ENCODE measurements at regions not wholly inside any gene's neighbourhood (a gene's known extent, or its start where the extent isn't known, plus 50 kb on each side); places are given as distances from the start of the nearest gene placed in this dataset.

- intact Hi-C loops (cut with DNase I): no loop called here
- DNase-seq (ENCODE audit: low spot score): no peak
These were observed 82.4 kb upstream of the STARD13 start for GRCh38 chr13:33367926-33368325.

- intact Hi-C loops (cut with DNase I): no loop called here
- no peak for DNase-seq (ENCODE audit: low spot score)
These were observed 83.5 kb upstream of the STARD13 start for GRCh38 chr13:33369073-33369472.

- intact Hi-C loops (cut with DNase I): no loop called here
- no peak for DNase-seq (ENCODE audit: low spot score)
These were observed 86.8 kb upstream of the STARD13 start for GRCh38 chr13:33372251-33372919.

- no peak for DNase-seq (ENCODE audit: low spot score)
- intact Hi-C loops (cut with DNase I): no loop called here
These were observed 88.1 kb upstream of the STARD13 start for GRCh38 chr13:33373624-33374023.

GRCh38 chr13:33375421-33375820 is 89.9 kb upstream of the STARD13 start:
- intact Hi-C loops (cut with DNase I): no loop called here
- no peak for DNase-seq (ENCODE audit: low spot score)

GRCh38 chr13:33376212-33376611 is 90.7 kb upstream of the STARD13 start:
- intact Hi-C loops (cut with DNase I): no loop called here
- no peak for DNase-seq (ENCODE audit: low spot score)

GRCh38 chr13:33377411-33377810 is 91.9 kb upstream of the STARD13 start:
- DNase-seq (ENCODE audit: low spot score): no peak
- intact Hi-C loops (cut with DNase I): no loop called here

- intact Hi-C loops (cut with DNase I): no loop called here
- DNase-seq (ENCODE audit: low spot score): no peak
These were observed 92.3 kb upstream of the STARD13 start for GRCh38 chr13:33377825-33378224.

GRCh38 chr13:33379608-33380007 is 94.1 kb upstream of the STARD13 start:
- no peak for DNase-seq (ENCODE audit: low spot score)
- intact Hi-C loops (cut with DNase I): no loop called here

GRCh38 chr13:33380487-33381079 is 95.0 kb upstream of the STARD13 start:
- intact Hi-C loops (cut with DNase I): no loop called here
- DNase-seq (ENCODE audit: low spot score): no peak

- no peak for DNase-seq (ENCODE audit: low spot score)
- intact Hi-C loops (cut with DNase I): no loop called here
These were observed 95.6 kb upstream of the STARD13 start for GRCh38 chr13:33381180-33381579.

- intact Hi-C loops (cut with DNase I): no loop called here
These were observed 96.4 kb upstream of the STARD13 start for GRCh38 chr13:33381906-33382305.

GRCh38 chr13:33383724-33384577 is 98.4 kb upstream of the STARD13 start:
- DNase-seq (ENCODE audit: low spot score): no peak
- intact Hi-C loops (cut with DNase I): no loop called here

More at GRCh38 chr13:33381906-33382305, 96.4 kb upstream of the STARD13 start:
- DNase-seq (ENCODE audit: low spot score): no peak

GRCh38 chr13:33388286-33388998 is 102.9 kb upstream of the STARD13 start:
- no peak for DNase-seq (ENCODE audit: low spot score)
- intact Hi-C loops (cut with DNase I): no loop called here

GRCh38 chr13:33392794-33393405 is 107.3 kb upstream of the STARD13 start:
- intact Hi-C loops (cut with DNase I): no loop called here
- DNase-seq (ENCODE audit: low spot score): no peak

GRCh38 chr13:33394294-33394932 is 108.9 kb upstream of the STARD13 start:
- DNase-seq (ENCODE audit: low spot score): no peak

GRCh38 chr13:33401238-33401637 is 115.7 kb upstream of the STARD13 start:
- intact Hi-C loops (cut with DNase I): no loop called here
- DNase-seq (ENCODE audit: low spot score): no peak

More at GRCh38 chr13:33394294-33394932, 108.9 kb upstream of the STARD13 start:
- intact Hi-C loops (cut with DNase I): no loop called here

GRCh38 chr13:33402975-33403374 is 117.4 kb upstream of the STARD13 start:
- intact Hi-C loops (cut with DNase I): no loop called here
- no peak for DNase-seq (ENCODE audit: low spot score)

- intact Hi-C loops (cut with DNase I): no loop called here
- DNase-seq (ENCODE audit: low spot score): no peak
These were observed 118.3 kb upstream of the STARD13 start for GRCh38 chr13:33403807-33404362.
